Ovary (tissue), 7 donors: ENCODE measurements at regions not wholly inside any gene's neighbourhood (a gene's known extent, or its start where the extent isn't known, plus 50 kb on each side); places are given as distances from the start of the nearest gene placed in this dataset.

ENCODE experiments used
- DNase-seq, 5 donors: peaks; one replicate each; pipeline ENCODE4 v3.0.0-alpha.2; 2019 to 2020
- H3K27ac ChIP-seq, 2 donors: fragments of 200-600 bp; one replicate each; pipeline versions ENCODE4 v1.5.1 to v1.8.0; 2019 to 2022
- H3K27me3 ChIP-seq: fragments of 200-600 bp; one replicate; pipeline ENCODE4 v1.8.0; 2022
- H3K36me3 ChIP-seq: fragments of 200-600 bp; sonication (generic); one replicate; pipeline ENCODE4 v1.5.1; 2019
- H3K4me1 ChIP-seq: one replicate; pipeline ENCODE4 v1.8.1; 2013; ENCODE audit warnings: mild to moderate bottlenecking, moderate library complexity; ENCODE audit not compliant: insufficient read depth
- H3K4me3 ChIP-seq: fragments of 200-600 bp; sonication (generic); one replicate; pipeline ENCODE4 v1.5.1; 2017
- H3K9me3 ChIP-seq, 2 donors: fragments of 200-600 bp in 1 of 2; sonication (generic) in 1 of 2; one replicate each; pipeline versions ENCODE4 v1.5.1 to v1.8.1; 2013 to 2019; ENCODE audit warnings: mild to moderate bottlenecking in 1 of 2, moderate library complexity in 1 of 2
- CTCF ChIP-seq, 3 donors: fragments of 450-650 bp in 2 of 3; fragments of 200-600 bp in 1 of 3; IDR thresholded peaks; one replicate each; pipeline versions ENCODE4 v1.5.1 to v1.8.0; 2016 to 2022; ENCODE audit warnings: antibody characterized with exemption in 3 of 3, mild to moderate bottlenecking in 1 of 3
- EP300 ChIP-seq: sonication (generic); formaldehyde crosslinking; IDR thresholded peaks from one replicate; pipeline ENCODE4 v1.6.1; 2017; ENCODE audit warnings: antibody characterized with exemption
- POLR2A ChIP-seq: fragments of 450-650 bp; IDR thresholded peaks from one replicate; pipeline ENCODE4 v1.6.1; 2017; ENCODE audit warnings: antibody characterized with exemption, mild to moderate bottlenecking, moderate library complexity
- WGBS, 3 donors: extraction: QIAGEN DNeasy Blood & Tissue Kit in 1 of 3; methylation state at CpG; one replicate each; pipeline versions ENCODE4 v1.1.5 to v1.1.7; 2013 to 2017; 5-methylcytosine and 5-hydroxymethylcytosine counted together
- intact Hi-C, 4 donors: fragments of 100-400 bp; cut with DNase I; formaldehyde crosslinking; loops; one replicate each; pipeline versions ENCODE4 v1.11.0 to v1.15.1; 2022 to 2023
- donor health status: DM: no; HTN: no; CAD: no; lungs with moderate emphysema.
- donor health status: DM: no; HTN: no; CAD: no.
- donor health status: Bipolar disorder and iron deficiency.
- donor health status: DM: no; HTN: no; CAD: no.
- donor health status: DM: yes; HTN: yes; CAD: no.

- no peak for DNase-seq
- no peak for TF ChIP-seq CTCF (IDR thresholded peaks at IDR 0.05)
- TF ChIP-seq EP300 = no peak
- TF ChIP-seq POLR2A = no peak
- H3K36me3 ChIP-seq = no peaks in the 10 kb centered on the region
- no peaks in the 10 kb centered on the region for H3K4me1 ChIP-seq
- WGBS, 3 donors = 90 to 95% (median 91%) methylated on average over 13 of the region's 13 CpGs
- intact Hi-C loops = no loop called here
- no peak overlapping the region for H3K4me3 ChIP-seq
- H3K27me3 ChIP-seq = no peaks in the 10 kb centered on the region
- no peaks in the 10 kb centered on the region for H3K9me3 ChIP-seq
- H3K27ac ChIP-seq = no peak overlapping the region
These were observed 802.1 kb downstream of the PLA2G4A start for GRCh38 chr1:187630653-187631380.

- Histone ChIP-seq H3K4me3 (no peak overlapping the region), H3K4me1 (no peaks in the 10 kb centered on the region), H3K27ac (no peak overlapping the region), H3K27me3 (no peaks in the 10 kb centered on the region), H3K9me3 (no peaks in the 10 kb centered on the region), H3K36me3 (no peaks in the 10 kb centered on the region)
- 93 to 94% (median 94%) methylated on average over 5 of the region's 5 CpGs for WGBS, 3 donors
- DNase-seq = no peak
- intact Hi-C loops = no loop called here
- TF ChIP-seq EP300 (no peak), POLR2A (no peak), CTCF (IDR thresholded peaks at IDR 0.05) (no peak)
These were observed 802.6 kb downstream of the PLA2G4A start for GRCh38 chr1:187631381-187631675.

- no peak overlapping the region for H3K4me3 ChIP-seq
- no peak for DNase-seq
- H3K36me3 ChIP-seq = no peaks in the 10 kb centered on the region
- no peaks in the 10 kb centered on the region for H3K4me1 ChIP-seq
- 67 to 89% (median 85%) methylated on average over 5 of the region's 5 CpGs for WGBS, 3 donors
- H3K9me3 ChIP-seq = no peaks in the 10 kb centered on the region
- TF ChIP-seq EP300 (no peak), POLR2A (no peak), CTCF (IDR thresholded peaks at IDR 0.05) (no peak)
- no peak overlapping the region for H3K27ac ChIP-seq
- intact Hi-C loops = no loop called here
- no peaks in the 10 kb centered on the region for H3K27me3 ChIP-seq
These were observed 803.2 kb downstream of the PLA2G4A start for GRCh38 chr1:187631984-187632383.

- Histone ChIP-seq H3K27ac (no peak overlapping the region), H3K36me3 (no peaks in the 10 kb centered on the region), H3K9me3 (no peaks in the 10 kb centered on the region), H3K27me3 (no peaks in the 10 kb centered on the region), H3K4me1 (no peaks in the 10 kb centered on the region), H3K4me3 (no peak overlapping the region)
- DNase-seq = no peak
- no peak for TF ChIP-seq POLR2A
- intact Hi-C loops = no loop called here
- WGBS, 3 donors = 33 to 50% (median 41%) methylated on average over 1 of the region's 1 CpG
These were observed 806.2 kb downstream of the PLA2G4A start for GRCh38 chr1:187634940-187635339.

GRCh38 chr1:187638733-187639434 lies 810.1 kb downstream of the PLA2G4A start:
- TF ChIP-seq POLR2A = no peak
- no peak for TF ChIP-seq CTCF (IDR thresholded peaks at IDR 0.05)
- no peak for TF ChIP-seq EP300
- H3K4me1 ChIP-seq = no peaks in the 10 kb centered on the region
- no peak overlapping the region for H3K27ac ChIP-seq
- H3K9me3 ChIP-seq = no peaks in the 10 kb centered on the region
- intact Hi-C loops = no loop called here
- WGBS, 3 donors = 90 to 93% (median 91%) methylated on average over 2 of the region's 2 CpGs
- no peak for DNase-seq
- H3K27me3 ChIP-seq = no peaks in the 10 kb centered on the region
- no peaks in the 10 kb centered on the region for H3K36me3 ChIP-seq
- no peak overlapping the region for H3K4me3 ChIP-seq
